Stomach (tissue), 4 donors: ENCODE measurements at regions not wholly inside any gene's neighbourhood (a gene's known extent, or its start where the extent isn't known, plus 50 kb on each side); places are given as distances from the start of the nearest gene placed in this dataset.

Experiments used
- CTCF ChIP-seq, 7 experiments: fragments of 450-650 bp in 4 of 7; fragments of 200-600 bp in 3 of 7; sonication (generic) in 3 of 7; IDR thresholded peaks; one replicate each; pipeline ENCODE4 v1.5.1; 2016 to 2019; ENCODE audit warnings: antibody characterized with exemption in 7 of 7, control low read depth in 2 of 7, mild to moderate bottlenecking in 1 of 7
- EP300 ChIP-seq: sonication (generic); formaldehyde crosslinking; IDR thresholded peaks from one replicate; pipeline ENCODE4 v1.6.1; 2017; ENCODE audit warnings: antibody characterized with exemption
- POLR2A ChIP-seq, 4 donors: fragments of 450-650 bp; IDR thresholded peaks; one replicate each; pipeline ENCODE4 v1.6.1; 2016; ENCODE audit warnings: antibody characterized with exemption in 4 of 4, control low read depth in 2 of 4, mild to moderate bottlenecking in 1 of 4, moderate library complexity in 1 of 4
- POLR2AphosphoS5 ChIP-seq, 3 donors: sonication (generic); formaldehyde crosslinking; IDR thresholded peaks; one replicate each; pipeline ENCODE4 v1.6.1; 2016; ENCODE audit warnings: antibody characterized with exemption in 3 of 3

GRCh38 chr12:114069507-114069906 lies 103.4 kb upstream of the RBM19 start:
- TF ChIP-seq EP300 (no peak), POLR2A (IDR thresholded peaks at IDR 0.05) (no peak), CTCF (IDR thresholded peaks at IDR 0.05) (no peak), POLR2AphosphoS5 (IDR thresholded peaks at IDR 0.05) (no peak)
